Activated naive CD8-positive, alpha-beta T cell treated with anti-CD3 and anti-CD28 coated beads, Interleukin-2, amount 50 U/mL, for 24 hours (primary cell): ENCODE measurements at regions not wholly inside any gene's neighbourhood (a gene's known extent, or its start where the extent isn't known, plus 50 kb on each side); places are given as distances from the start of the nearest gene placed in this dataset.

Experiments
- ATAC-seq: fragments of 150-1000 bp; cut with Tn5 transposase; one replicate; pipeline ENCODE4 v1.10.0; 2021
- DNase-seq: peaks from one replicate; pipeline ENCODE4 v3.0.0; 2021
- H3K27ac Mint-ChIP-seq: one replicate; pipeline ENCODE4 v1.8.0; 2021; ENCODE audit warnings: mild to moderate bottlenecking, mixed read lengths
- H3K27me3 Mint-ChIP-seq: one replicate; pipeline ENCODE4 v1.8.0; 2021; ENCODE audit warnings: mixed read lengths
- H3K36me3 Mint-ChIP-seq: one replicate; pipeline ENCODE4 v1.8.0; 2021; ENCODE audit warnings: low read depth, mixed read lengths
- H3K4me1 Mint-ChIP-seq: one replicate; pipeline ENCODE4 v1.8.0; 2021; ENCODE audit warnings: mixed read lengths
- H3K4me3 Mint-ChIP-seq: one replicate; pipeline ENCODE4 v1.8.0; 2021; ENCODE audit warnings: mild to moderate bottlenecking, moderate library complexity, mixed read lengths
- H3K9me3 Mint-ChIP-seq: one replicate; pipeline ENCODE4 v1.8.0; 2021; ENCODE audit warnings: mixed read lengths

DNA sequence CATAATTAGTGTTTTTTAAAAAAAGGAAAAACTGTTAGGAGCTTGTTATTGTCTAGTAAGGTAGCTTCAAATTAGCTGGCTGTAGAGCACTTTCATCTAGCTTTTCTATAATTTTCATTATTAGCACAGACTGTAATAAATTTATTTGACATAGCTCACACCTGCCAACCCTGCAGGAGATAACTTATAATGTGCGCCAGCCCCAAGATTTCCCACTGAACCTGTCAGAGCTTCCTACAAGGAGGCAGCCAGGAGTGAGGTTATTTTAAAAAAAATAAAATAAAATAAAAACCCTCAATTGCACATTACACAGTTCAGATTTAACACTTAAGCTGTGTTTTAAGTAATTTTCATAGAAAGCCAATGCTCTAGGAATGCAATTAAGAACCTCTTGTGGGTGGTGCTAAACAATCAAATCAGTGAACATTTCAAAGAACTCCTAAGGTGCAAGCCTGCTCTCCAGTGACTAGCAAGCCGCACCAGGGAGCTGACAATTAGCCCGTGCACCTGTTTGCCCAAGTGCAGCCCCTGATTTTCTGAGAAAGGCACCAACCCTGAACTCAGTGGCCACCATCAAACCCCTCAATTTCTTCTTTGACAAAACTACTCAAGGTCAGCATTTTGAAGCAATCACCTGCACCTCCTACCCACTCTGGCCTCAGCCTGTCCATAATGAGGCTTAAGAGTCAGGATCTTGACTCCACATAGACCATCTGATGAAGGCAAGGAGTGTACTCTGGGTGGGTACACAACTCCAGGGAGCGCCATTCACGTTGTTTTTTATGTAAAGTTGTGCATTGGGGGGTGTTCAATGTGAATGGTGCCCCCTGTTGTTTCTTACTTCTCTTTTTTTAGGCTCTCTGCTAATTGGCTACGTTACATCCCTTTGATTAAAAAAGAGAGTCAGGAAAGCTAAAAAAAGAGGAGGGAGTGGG lies 385.3 kb upstream of the WWC1 start:
- Mint-ChIP-seq H3K36me3 (no peaks in the 10 kb centered on the region), H3K4me1 (no peaks in the 10 kb centered on the region), H3K9me3 (no peaks in the 10 kb centered on the region), H3K4me3 (no peak overlapping the region), H3K27me3 (no peaks in the 10 kb centered on the region), H3K27ac (no peak overlapping the region)
- DNase-seq: no peak
- ATAC-seq: no peak

DNA sequence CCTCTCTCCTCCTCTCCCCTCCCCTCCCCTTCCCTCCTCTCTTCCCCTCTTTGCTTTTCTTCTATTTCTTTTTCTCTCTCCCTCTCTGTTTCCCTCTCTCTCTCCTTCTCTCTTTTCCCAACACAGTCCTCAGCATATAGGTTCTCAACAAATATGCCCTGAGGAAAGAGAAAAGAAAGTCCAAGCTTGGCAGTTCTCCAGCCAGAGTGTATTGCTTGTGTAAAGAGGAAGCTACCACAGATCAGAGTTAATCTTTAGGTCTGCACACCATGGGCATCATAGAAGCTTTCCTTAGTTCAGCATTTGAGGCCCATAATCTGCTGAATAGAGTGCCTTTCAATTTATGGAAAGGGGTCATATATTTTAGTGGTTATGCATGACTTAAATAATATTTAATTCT lies 382.8 kb upstream of the WWC1 start:
- Mint-ChIP-seq H3K4me3 (no peak overlapping the region), H3K4me1 (no peaks in the 10 kb centered on the region), H3K27ac (no peak overlapping the region), H3K36me3 (no peaks in the 10 kb centered on the region), H3K27me3 (no peaks in the 10 kb centered on the region), H3K9me3 (no peaks in the 10 kb centered on the region)
- DNase-seq (no peak), ATAC-seq (no peak)

- H3K4me3 Mint-ChIP-seq: no peak overlapping the region
- DNase-seq: no peak
- no peak overlapping the region for H3K27ac Mint-ChIP-seq
- H3K27me3 Mint-ChIP-seq: no peaks in the 10 kb centered on the region
- no peak for ATAC-seq
- no peaks in the 10 kb centered on the region for H3K4me1 Mint-ChIP-seq
- H3K9me3 Mint-ChIP-seq: no peaks in the 10 kb centered on the region
- no peaks in the 10 kb centered on the region for H3K36me3 Mint-ChIP-seq
Measured at GRCh38 chr5:167912941-167913665, 378.3 kb upstream of the WWC1 start.

DNA sequence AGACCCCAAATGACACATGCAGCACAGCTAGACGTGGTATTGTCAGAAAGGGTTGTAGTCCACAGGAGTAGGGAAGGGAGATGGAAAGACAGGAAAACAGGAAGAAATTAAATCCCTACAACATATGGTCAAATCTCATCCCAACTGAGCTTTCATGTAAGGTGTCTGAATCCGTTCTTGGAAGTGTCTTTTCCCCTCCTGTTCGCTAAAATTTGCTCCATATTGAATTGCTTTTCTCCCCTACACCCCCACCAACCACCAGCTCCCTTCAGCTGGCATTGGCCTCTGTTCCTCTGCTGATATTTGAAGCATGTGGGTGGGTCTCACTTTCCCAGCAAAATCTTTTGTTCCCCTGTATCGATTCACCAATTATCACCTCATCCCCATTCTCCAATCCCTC lies 376.2 kb upstream of the WWC1 start:
- no peaks in the 10 kb centered on the region for H3K4me1 Mint-ChIP-seq
- no peak overlapping the region for H3K4me3 Mint-ChIP-seq
- DNase-seq (no peak), ATAC-seq (no peak)
- no peaks in the 10 kb centered on the region for H3K27me3 Mint-ChIP-seq
- H3K36me3 Mint-ChIP-seq: no peaks in the 10 kb centered on the region
- no peak overlapping the region for H3K27ac Mint-ChIP-seq
- H3K9me3 Mint-ChIP-seq: peaks cover 4% of the 10 kb centered on the region

DNA sequence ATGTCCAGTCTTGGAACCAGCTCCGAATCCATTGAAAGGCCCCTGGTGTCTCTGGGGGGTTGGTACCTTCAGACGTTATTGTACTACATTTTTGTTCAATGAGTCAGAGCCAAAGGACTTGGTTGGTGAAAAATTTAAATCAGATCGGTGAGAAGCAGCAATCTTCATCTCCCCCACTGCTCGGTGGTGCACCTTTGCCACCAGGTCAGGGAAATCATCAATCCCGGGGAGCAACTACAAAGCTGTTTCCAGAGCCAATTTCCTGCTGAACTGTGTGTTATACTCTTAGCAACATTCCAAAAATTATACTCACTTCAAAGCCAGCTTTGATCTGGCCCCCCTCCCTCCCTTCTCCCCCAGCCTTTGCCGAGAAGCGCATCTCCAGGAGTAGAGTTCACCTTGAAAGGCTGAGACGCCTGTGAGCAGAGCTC lies 375.2 kb upstream of the WWC1 start:
- peaks cover 4% of the 10 kb centered on the region for H3K9me3 Mint-ChIP-seq
- no peaks in the 10 kb centered on the region for H3K27me3 Mint-ChIP-seq
- no peak for ATAC-seq
- H3K36me3 Mint-ChIP-seq: no peaks in the 10 kb centered on the region
- no peak for DNase-seq
- no peaks in the 10 kb centered on the region for H3K4me1 Mint-ChIP-seq
- H3K4me3 Mint-ChIP-seq: no peak overlapping the region
- H3K27ac Mint-ChIP-seq: no peak overlapping the region

GRCh38 chr5:167916706-167917105 lies 374.7 kb upstream of the WWC1 start:
- no peak overlapping the region for H3K27ac Mint-ChIP-seq
- ATAC-seq: no peak
- H3K36me3 Mint-ChIP-seq: no peaks in the 10 kb centered on the region
- H3K4me1 Mint-ChIP-seq: no peaks in the 10 kb centered on the region
- H3K4me3 Mint-ChIP-seq: no peak overlapping the region
- no peaks in the 10 kb centered on the region for H3K27me3 Mint-ChIP-seq
- no peak for DNase-seq
- peaks cover 4% of the 10 kb centered on the region for H3K9me3 Mint-ChIP-seq

DNA sequence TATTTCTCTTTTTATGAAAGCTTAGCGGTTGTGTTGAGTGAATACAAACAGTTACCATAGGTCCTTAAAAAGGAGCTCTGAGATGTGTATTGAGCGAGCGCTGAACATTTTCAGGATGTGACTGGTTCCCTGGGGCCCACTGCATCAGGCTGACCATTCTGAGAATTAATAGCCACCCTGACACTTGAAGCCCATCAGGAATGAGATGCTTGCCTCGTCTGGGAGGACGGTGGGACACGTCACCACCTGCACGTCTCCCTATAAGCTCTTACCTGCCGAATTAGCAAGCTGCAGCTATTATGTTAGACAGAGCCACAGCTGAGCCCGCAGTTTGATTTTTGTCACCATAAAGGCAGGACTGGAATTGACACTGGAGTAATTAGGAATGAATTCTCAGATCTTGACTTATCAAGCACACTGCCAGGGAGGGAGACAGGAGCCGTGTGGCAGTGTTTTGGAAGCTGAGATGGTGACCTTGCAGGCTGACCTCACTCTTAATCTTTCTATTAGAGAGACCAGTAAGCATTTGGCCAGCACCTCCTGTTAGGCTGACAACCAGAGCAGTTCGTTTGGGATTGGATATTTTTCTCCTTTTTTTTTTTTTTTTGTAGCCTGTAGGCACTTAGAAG lies 373.1 kb upstream of the WWC1 start:
- no peak for DNase-seq
- Mint-ChIP-seq H3K36me3 (no peaks in the 10 kb centered on the region), H3K4me3 (no peak overlapping the region), H3K9me3 (peaks cover 4% of the 10 kb centered on the region), H3K4me1 (no peaks in the 10 kb centered on the region), H3K27ac (no peak overlapping the region), H3K27me3 (no peaks in the 10 kb centered on the region)
- ATAC-seq: no peak

DNA sequence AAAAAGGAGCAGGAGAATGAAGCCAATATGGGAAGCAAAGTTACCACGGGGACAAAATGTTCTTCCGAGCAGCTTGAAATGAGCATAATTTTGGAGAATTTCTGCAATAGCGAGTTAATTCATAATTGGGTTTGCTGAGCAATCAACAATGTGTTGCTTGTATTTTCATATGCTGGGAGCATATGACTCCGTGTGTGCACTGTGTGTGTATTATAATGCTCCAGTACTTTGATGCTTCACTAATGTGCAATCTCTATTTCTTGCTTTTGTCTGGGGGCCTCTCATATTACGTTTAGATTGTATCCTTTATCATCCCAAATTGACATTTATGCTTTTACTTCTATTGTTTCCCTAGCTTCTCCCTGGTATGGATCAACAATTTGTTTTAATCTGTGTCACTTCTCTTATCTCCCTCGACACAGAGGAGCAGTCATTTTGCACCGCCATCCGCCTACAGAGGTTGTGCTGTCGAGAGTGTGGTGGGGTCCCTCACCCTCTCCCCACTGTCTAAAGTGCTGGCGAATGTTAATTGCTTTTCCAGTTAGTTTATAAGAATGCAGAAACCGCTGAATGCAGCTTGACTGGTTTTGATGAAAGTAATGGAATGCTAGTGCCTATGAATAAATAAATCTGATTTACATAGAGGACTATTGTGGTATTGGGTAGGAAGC lies 372.5 kb upstream of the WWC1 start:
- no peak overlapping the region for H3K4me3 Mint-ChIP-seq
- H3K27ac Mint-ChIP-seq: no peak overlapping the region
- DNase-seq (no peak), ATAC-seq (no peak)
- H3K27me3 Mint-ChIP-seq: no peaks in the 10 kb centered on the region
- H3K9me3 Mint-ChIP-seq: peaks cover 4% of the 10 kb centered on the region
- no peaks in the 10 kb centered on the region for H3K4me1 Mint-ChIP-seq
- no peaks in the 10 kb centered on the region for H3K36me3 Mint-ChIP-seq

DNA sequence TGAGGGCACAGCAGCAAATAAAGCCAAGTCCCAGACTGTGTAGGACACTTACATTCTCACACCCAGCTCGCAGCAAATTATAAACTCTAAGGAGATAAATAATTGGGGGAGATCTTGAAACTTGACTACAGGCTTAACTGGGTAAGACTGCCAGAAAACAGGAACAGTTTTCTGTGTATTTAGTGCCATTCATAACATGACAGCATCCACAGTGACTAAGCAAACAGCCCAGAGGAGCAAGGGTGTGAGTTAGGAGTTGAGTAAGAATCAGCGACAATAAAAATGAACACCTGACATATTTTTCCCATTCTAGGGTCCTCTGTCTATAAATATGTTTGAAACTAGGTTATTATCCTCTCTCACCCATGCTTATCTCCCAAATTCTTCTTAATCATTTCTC lies 370.9 kb upstream of the WWC1 start:
- DNase-seq (no peak), ATAC-seq (no peak)
- Mint-ChIP-seq H3K27me3 (no peaks in the 10 kb centered on the region), H3K27ac (no peak overlapping the region), H3K4me1 (no peaks in the 10 kb centered on the region), H3K9me3 (peaks cover 7% of the 10 kb centered on the region), H3K4me3 (no peak overlapping the region), H3K36me3 (no peaks in the 10 kb centered on the region)

GRCh38 chr5:167921796-167922195 lies 369.6 kb upstream of the WWC1 start:
- ATAC-seq: no peak
- Mint-ChIP-seq H3K27me3 (no peaks in the 10 kb centered on the region), H3K36me3 (no peaks in the 10 kb centered on the region), H3K4me1 (no peaks in the 10 kb centered on the region), H3K4me3 (no peak overlapping the region), H3K9me3 (peaks cover 9% of the 10 kb centered on the region), H3K27ac (no peak overlapping the region)
- DNase-seq: no peak

- Mint-ChIP-seq H3K9me3 (peaks cover 9% of the 10 kb centered on the region), H3K27me3 (no peaks in the 10 kb centered on the region), H3K4me1 (no peaks in the 10 kb centered on the region), H3K4me3 (no peak overlapping the region), H3K36me3 (no peaks in the 10 kb centered on the region), H3K27ac (no peak overlapping the region)
- ATAC-seq: no peak
- DNase-seq: no peak
Measured at GRCh38 chr5:167923396-167923795, 368.0 kb upstream of the WWC1 start.

GRCh38 chr5:167929841-167930240 lies 361.6 kb upstream of the WWC1 start:
- Mint-ChIP-seq H3K9me3 (peaks cover 11% of the 10 kb centered on the region), H3K4me3 (no peak overlapping the region), H3K27me3 (no peaks in the 10 kb centered on the region), H3K36me3 (no peaks in the 10 kb centered on the region), H3K27ac (no peak overlapping the region), H3K4me1 (no peaks in the 10 kb centered on the region)
- ATAC-seq (no peak), DNase-seq (no peak)

- Mint-ChIP-seq H3K9me3 (peaks cover 15% of the 10 kb centered on the region), H3K4me1 (peaks cover 7% of the 10 kb centered on the region), H3K27me3 (no peaks in the 10 kb centered on the region), H3K27ac (no peak overlapping the region), H3K4me3 (no peak overlapping the region), H3K36me3 (no peaks in the 10 kb centered on the region)
- ATAC-seq (no peak), DNase-seq (no peak)
Measured at GRCh38 chr5:167934551-167934971, 356.9 kb upstream of the WWC1 start.

- peaks cover 16% of the 10 kb centered on the region for H3K9me3 Mint-ChIP-seq
- no peak overlapping the region for H3K4me3 Mint-ChIP-seq
- DNase-seq (no peak), ATAC-seq (no peak)
- H3K27ac Mint-ChIP-seq: no peak overlapping the region
- H3K4me1 Mint-ChIP-seq: peaks cover 7% of the 10 kb centered on the region
- no peaks in the 10 kb centered on the region for H3K27me3 Mint-ChIP-seq
- no peaks in the 10 kb centered on the region for H3K36me3 Mint-ChIP-seq
Measured at GRCh38 chr5:167936022-167936421, 355.4 kb upstream of the WWC1 start.
